Sigmoid colon (tissue), 4 donors: ENCODE measurements at regions not wholly inside any gene's neighbourhood (a gene's known extent, or its start where the extent isn't known, plus 50 kb on each side); places are given as distances from the start of the nearest gene placed in this dataset.

Source experiments
- CTCF ChIP-seq, 4 experiments: fragments of 450-650 bp in 3 of 4; fragments of 200-600 bp in 1 of 4; IDR thresholded peaks; one replicate each; pipeline ENCODE4 v1.5.1; 2016 to 2019; ENCODE audit warnings: antibody characterized with exemption in 4 of 4, mild to moderate bottlenecking in 3 of 4, moderate library complexity in 2 of 4
- EP300 ChIP-seq, 4 donors: sonication (generic); formaldehyde crosslinking; IDR thresholded peaks; one replicate each; pipeline ENCODE4 v1.6.1; 2017; ENCODE audit warnings: antibody characterized with exemption in 4 of 4

- TF ChIP-seq CTCF (IDR thresholded peaks at IDR 0.05) (no peak), EP300 (IDR thresholded peaks at IDR 0.05) (no peak)
Measured at GRCh38 chr4:185080545-185080944, 62.3 kb downstream of the HELT start.
